ENCODE measurements at regions not wholly inside any gene's neighbourhood (a gene's known extent, or its start where the extent isn't known, plus 50 kb on each side); places are given as distances from the start of the nearest gene placed in this dataset.

DNA sequence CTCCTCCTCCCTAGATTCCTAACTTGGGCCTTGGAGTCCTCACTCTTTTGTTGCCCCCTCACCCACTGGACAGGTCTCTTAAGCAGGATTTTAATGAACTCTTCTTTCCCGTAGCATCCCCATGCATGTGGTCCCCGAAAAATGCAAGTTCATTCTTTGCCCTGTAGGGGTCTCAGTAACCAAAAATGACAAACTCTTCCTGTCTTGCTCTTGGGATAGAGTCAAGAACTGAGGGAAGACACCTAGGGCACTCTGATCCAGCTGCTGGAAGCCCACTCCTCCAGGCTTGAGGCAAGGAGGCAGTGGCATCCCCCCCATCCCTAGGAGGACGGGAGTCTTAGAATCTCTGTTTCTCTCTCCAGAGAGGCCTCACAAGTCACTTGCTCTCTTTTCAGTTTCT is 987.0 kb downstream of the DIAPH3 start:
- no peak for DNase-seq

GRCh38 chr13:59178344-59178743 is 985.4 kb downstream of the DIAPH3 start:
- no peak for DNase-seq

DNA sequence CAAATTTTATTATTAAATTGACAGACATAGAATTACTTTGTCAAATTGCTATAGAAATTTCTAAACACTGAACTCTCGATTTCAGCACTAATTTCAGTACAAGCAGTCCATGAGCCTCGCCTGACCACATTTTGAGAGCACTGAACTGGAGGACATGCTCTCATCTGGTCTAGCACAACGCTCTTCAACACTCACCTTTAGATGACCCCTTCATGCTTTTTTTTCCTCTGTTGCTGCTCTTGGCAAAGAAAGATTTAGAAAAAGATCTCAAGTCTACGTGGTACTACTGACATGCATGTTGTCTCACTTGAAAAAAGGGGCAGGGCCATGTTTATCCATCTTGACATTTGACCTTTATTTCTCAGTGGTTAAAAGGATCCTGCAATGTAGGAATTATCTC is 981.5 kb downstream of the DIAPH3 start:
- DNase-seq, result no peak

DNA sequence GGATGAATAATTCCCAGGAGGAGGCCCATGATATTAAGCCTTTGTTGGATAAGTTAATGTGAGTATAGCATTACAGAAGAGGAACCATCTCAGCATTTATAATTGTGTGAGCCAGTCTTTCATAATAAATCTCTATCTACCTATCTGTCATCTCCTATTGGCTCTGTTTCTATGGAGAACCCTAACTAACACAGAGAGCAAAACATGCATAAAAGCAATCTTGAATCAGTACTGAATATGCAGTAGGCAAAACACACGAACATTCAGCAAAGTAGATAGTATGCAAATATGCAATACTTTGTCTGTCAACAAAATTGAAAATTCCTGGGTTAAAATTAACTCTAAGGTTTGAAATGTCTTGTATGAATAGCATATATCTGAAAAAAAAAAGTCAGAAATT is 966.3 kb downstream of the DIAPH3 start:
- DNase-seq, result no peak

GRCh38 chr13:59201841-59202240 is 961.9 kb downstream of the DIAPH3 start:
- DNase-seq, result no peak

- DNase-seq, result no peak
Measured at GRCh38 chr13:59203855-59204254, 959.9 kb downstream of the DIAPH3 start.

DNA sequence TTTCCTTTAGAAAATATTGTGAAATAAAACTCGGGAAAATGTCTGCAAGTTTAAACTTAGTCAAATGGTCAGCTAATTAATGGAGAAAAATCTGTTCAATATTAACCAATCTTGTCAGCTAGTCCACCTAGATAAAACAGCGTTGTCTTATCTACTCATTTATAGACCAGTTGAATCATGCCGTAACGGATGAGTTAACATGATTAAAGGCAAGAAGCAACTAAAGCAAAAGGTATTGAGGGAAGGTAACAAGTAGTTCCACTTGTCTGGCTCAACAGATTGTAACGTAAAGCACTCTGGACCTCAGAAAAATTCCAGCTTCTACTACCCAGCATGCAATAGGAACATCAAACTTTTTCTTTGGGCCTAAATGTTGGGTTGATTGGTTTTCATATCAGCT is 958.2 kb downstream of the DIAPH3 start:
- no peak for DNase-seq

DNA sequence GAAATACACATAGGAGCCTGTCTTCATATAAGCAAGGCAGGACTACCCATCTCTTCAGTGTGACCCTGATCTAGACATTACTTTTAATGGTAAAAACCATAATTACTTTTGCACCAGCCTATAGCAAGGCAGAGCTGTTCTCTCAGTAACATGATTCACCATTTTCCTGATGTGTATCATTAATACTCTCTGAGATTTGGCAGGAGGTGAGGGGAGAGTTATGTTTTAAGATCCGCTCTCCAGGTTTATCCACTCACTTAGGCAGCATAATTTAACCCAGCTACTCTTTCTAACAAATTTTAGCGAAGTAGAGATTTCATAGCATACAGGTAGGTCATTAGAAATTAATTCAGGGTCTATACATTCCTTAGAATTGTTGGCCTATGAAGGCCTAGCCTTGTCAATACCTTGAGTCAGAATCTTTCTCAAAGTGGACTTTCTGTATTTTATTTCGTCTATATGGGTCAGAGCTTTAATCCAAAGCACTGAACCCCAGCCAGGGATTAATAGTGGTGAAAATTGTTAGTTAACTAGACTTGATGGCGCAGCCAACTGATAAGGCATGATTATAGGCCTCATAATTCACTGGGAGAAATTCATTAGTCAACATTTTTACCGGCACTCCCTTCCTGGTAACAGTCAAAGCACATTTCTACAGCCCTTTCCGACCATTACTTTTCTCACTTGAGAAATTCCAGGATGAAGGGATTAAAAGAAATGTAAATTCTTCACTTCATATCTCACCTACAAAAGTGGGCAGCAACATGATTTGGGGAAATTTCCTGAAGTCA is 955.1 kb downstream of the DIAPH3 start:
- DNase-seq, result no peak

DNA sequence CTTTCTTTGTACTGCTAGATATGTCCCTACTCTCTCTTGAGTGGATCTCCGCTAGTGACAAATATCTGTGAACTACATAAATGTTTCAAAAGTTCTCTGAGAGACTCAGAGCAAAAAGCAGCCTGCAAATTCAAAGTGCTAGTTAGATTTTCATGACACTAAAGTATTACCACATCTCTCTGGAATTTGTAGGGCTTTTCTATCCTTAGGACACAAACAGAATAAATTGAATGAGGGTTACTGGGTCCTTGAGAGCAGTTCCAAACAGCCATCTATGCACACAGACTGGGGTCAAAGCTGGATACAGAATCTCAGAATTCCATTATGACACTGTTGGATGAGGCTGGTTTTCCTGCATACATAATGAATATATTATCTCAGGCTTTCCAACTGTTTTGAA is 953.2 kb downstream of the DIAPH3 start:
- no peak for DNase-seq

GRCh38 chr13:59211606-59212005 is 952.1 kb downstream of the DIAPH3 start:
- no peak for DNase-seq

DNA sequence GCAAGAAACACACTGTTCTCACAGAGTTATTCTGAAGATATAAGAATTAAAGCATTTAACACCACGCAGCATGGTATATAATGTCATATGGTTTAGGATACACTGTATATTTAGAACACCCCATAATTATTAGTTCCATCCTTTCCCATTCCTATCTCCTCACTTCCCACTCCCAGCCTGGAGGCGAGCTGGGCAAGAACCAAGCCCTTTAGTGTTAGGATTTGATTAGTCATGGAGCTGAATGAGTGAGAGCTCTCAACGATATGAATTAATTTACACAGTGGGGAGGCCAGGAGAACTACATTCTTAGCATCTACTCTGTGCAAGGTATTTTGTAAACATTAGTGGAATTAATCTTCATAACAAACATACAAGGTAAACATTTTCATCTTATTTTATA is 934.3 kb downstream of the DIAPH3 start:
- no peak for DNase-seq

- DNase-seq, result no peak
Measured at GRCh38 chr13:59229861-59230260, 933.9 kb downstream of the DIAPH3 start.

GRCh38 chr13:59230484-59231264 is 933.1 kb downstream of the DIAPH3 start:
- DNase-seq, result no peak

DNA sequence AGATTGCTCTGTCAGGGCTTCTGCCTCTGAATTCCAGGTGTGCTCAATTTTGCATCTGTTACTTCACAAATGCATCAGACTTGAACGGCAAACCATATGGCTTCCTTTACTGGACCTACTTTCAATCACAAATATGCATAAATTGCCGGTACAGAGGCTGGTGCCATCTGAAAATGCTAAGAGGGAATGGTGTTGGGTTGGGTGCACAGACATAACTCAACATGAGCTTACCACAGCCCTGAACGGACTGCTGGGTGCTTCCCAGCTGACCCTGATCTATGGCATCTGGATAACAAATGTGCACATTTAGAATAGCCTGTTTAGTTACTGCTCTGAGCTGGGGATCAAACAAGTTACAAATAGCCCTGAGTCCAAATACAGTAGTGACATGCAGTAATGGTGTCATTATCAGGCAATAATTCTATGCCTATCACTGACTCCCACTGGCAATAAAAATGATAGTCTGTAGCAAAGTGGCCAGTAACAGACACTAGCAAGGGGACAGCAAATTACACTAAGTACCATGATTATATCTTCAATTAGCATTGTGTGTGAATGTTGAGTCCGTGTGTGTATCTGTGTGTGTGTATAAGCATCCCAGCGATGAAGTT is 927.3 kb downstream of the DIAPH3 start:
- no peak for DNase-seq

GRCh38 chr13:59236944-59237343 is 926.8 kb downstream of the DIAPH3 start:
- no peak for DNase-seq

- DNase-seq, result no peak
Measured at GRCh38 chr13:59247171-59247570, 916.6 kb downstream of the DIAPH3 start.

GRCh38 chr13:59250336-59251189 is 913.2 kb downstream of the DIAPH3 start:
- DNase-seq, result no peak

GRCh38 chr13:59259165-59260000 is 904.3 kb downstream of the DIAPH3 start:
- DNase-seq, result no peak

DNA sequence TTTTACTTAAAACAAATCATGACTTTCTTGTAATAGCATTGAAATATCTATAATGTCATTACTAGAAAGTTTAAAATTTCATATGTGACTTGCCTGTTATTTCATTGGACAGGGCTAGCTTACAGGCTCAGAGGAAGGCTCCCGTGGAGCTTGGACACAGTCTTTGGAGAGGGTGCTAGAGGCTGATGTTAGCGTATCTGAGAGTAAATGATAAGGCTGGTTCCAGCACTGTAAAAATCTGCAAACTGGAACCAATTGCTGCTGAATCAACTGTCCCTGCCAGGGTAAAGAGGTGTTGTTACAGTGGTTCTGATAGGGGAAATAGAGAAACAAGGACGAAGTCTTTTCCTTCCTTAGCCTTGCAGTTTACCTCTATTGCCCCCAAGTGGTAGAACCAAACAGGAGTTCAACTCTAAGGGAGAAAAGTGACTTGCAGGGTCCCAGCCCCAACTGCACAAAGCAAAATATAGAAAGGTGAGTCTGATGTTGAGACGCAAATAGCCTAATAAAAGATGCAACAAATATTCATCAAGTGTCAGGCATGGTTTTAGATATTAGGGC is 901.7 kb downstream of the DIAPH3 start:
- DNase-seq, result no peak

GRCh38 chr13:59263531-59263930 is 900.2 kb downstream of the DIAPH3 start:
- no peak for DNase-seq

DNA sequence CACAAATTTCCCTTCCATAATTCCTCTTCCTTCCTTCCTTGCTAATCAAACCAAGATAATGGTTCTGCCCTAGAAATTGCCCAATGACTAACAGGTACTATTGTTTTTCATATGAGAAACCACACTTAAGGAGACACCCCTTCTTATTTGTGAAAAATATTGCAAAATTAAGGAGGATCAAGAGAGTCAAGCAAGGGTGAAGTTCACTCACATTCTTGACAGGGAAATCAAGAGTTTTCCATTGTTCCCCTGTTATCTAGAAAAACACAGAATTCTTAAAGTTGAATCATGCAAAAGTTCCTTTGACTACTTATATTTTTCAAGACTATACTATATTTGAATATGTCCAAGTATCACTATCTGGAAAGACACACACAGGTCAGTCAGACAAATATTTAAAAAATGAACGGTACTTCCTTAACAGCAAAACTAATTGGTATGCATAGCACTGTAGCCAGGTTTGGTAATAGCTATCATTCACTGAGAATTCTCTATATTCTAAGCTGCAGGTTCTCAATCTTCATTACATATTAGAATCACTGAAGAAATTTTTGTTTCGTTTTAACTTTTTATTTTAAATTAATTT is 897.2 kb downstream of the DIAPH3 start:
- no peak for DNase-seq

Measured in NCI-H2029 treated with DMSO at 0.1 percent for 48 hours (cell line).